WTC11 (cell line): ENCODE measurements at regions not wholly inside any gene's neighbourhood (a gene's known extent, or its start where the extent isn't known, plus 50 kb on each side); places are given as distances from the start of the nearest gene placed in this dataset.

Source experiments
- ATAC-seq: fragments of 200-7000 bp; cut with Tn5 transposase; 2 replicates; pipeline ENCODE4 v1.10.0; 2021; ENCODE audit warnings: mild to moderate bottlenecking, moderate library complexity
- CTCF ChIA-PET: fragments of 300-600 bp; sonication (Branson Sonifier 250); formaldehyde crosslinking; loops from one replicate; lab custom pipeline; 2021; ENCODE audit warnings: antibody characterized with exemption; lab: Charles Lee
- POLR2A ChIA-PET: fragments of 350-600 bp; sonication (Branson Sonifier 250); formaldehyde crosslinking; loops from one replicate; lab custom pipeline; 2021; ENCODE audit warnings: antibody characterized with exemption; lab: Charles Lee
- DNase-seq: peaks from one replicate; pipeline ENCODE4 v3.0.0; 2021; ENCODE audit warnings: low spot score
- H3K27ac Mint-ChIP-seq: 2 replicates; pipeline ENCODE4 v1.8.0; 2021; ENCODE audit warnings: mixed read lengths
- H3K27me3 Mint-ChIP-seq: 2 replicates; pipeline ENCODE4 v1.8.0; 2021; ENCODE audit warnings: low read depth, mild to moderate bottlenecking, moderate library complexity, mixed read lengths
- H3K36me3 Mint-ChIP-seq: 2 replicates; pipeline ENCODE4 v1.8.0; 2021; ENCODE audit warnings: mixed read lengths
- H3K4me1 Mint-ChIP-seq: 2 replicates; pipeline ENCODE4 v1.8.0; 2022; ENCODE audit warnings: mixed read lengths
- H3K4me3 Mint-ChIP-seq: 2 replicates; pipeline ENCODE4 v1.8.0; 2021; ENCODE audit warnings: mild to moderate bottlenecking, moderate library complexity, mixed read lengths
- H3K9me3 Mint-ChIP-seq: 2 replicates; pipeline ENCODE4 v1.8.0; 2021; ENCODE audit warnings: mixed read lengths
- FOXJ3 ChIP-seq: sonication (generic); formaldehyde crosslinking; IDR thresholded peaks from 2 replicates; pipeline ENCODE4 v1.9.0; 2021; ENCODE audit warnings: missing genetic modification reagents, mild to moderate bottlenecking, borderline replicate concordance
- NFE2L1 ChIP-seq: sonication (generic); formaldehyde crosslinking; IDR thresholded peaks from 2 replicates; pipeline ENCODE4 v1.8.1; 2023; ENCODE audit warnings: missing genetic modification reagents
- TP53 ChIP-seq: sonication (generic); formaldehyde crosslinking; IDR thresholded peaks from 2 replicates; pipeline ENCODE4 v1.8.1; 2023; ENCODE audit warnings: mild to moderate bottlenecking, missing genetic modification reagents
- ZNF219 ChIP-seq: sonication (generic); formaldehyde crosslinking; IDR thresholded peaks from 2 replicates; pipeline ENCODE4 v1.8.0; 2023; ENCODE audit warnings: missing genetic modification reagents, mild to moderate bottlenecking, borderline replicate concordance
- ZNF232 ChIP-seq: sonication (generic); formaldehyde crosslinking; IDR thresholded peaks from 2 replicates; pipeline ENCODE4 v1.8.0; 2022; ENCODE audit warnings: mild to moderate bottlenecking, missing genetic modification reagents
- ZNF317 ChIP-seq: sonication (generic); formaldehyde crosslinking; IDR thresholded peaks from 2 replicates; pipeline ENCODE4 v1.8.1; 2023; ENCODE audit warnings: low read depth, mild to moderate bottlenecking, moderate library complexity, missing genetic modification reagents, borderline replicate concordance
- TF ChIP-seq, protein P1 (sequence below): sonication (generic); formaldehyde crosslinking; IDR thresholded peaks from 2 replicates; pipeline ENCODE4 v1.8.1; 2023; ENCODE audit warnings: mild to moderate bottlenecking, missing genetic modification reagents, borderline replicate concordance
- TF ChIP-seq, protein P2 (sequence below): sonication (generic); formaldehyde crosslinking; IDR thresholded peaks from 2 replicates; pipeline ENCODE4 v1.8.1; 2022; ENCODE audit warnings: low read depth, missing genetic modification reagents, borderline replicate concordance
- TF ChIP-seq, protein P3 (sequence below): sonication (generic); formaldehyde crosslinking; IDR thresholded peaks from 2 replicates; pipeline ENCODE4 v1.8.0; 2023; ENCODE audit warnings: mild to moderate bottlenecking, missing genetic modification reagents
- TF ChIP-seq, protein P4 (sequence below): sonication (generic); formaldehyde crosslinking; IDR thresholded peaks from 2 replicates; pipeline ENCODE4 v1.8.0; 2022; ENCODE audit warnings: missing genetic modification reagents
- TF ChIP-seq, protein P5 (sequence below): sonication (generic); formaldehyde crosslinking; IDR thresholded peaks from 2 replicates; pipeline ENCODE4 v1.8.0; 2022; ENCODE audit warnings: mild to moderate bottlenecking, missing genetic modification reagents
- TF ChIP-seq, protein P6 (sequence below): sonication (generic); formaldehyde crosslinking; IDR thresholded peaks from 2 replicates; pipeline ENCODE4 v1.8.1; 2023; ENCODE audit warnings: mild to moderate bottlenecking, missing genetic modification reagents, moderate library complexity
- TF ChIP-seq, protein P7 (sequence below): sonication (generic); formaldehyde crosslinking; IDR thresholded peaks from 2 replicates; pipeline ENCODE4 v1.8.1; 2022; ENCODE audit warnings: mild to moderate bottlenecking, missing genetic modification reagents, moderate library complexity, borderline replicate concordance

DNA sequence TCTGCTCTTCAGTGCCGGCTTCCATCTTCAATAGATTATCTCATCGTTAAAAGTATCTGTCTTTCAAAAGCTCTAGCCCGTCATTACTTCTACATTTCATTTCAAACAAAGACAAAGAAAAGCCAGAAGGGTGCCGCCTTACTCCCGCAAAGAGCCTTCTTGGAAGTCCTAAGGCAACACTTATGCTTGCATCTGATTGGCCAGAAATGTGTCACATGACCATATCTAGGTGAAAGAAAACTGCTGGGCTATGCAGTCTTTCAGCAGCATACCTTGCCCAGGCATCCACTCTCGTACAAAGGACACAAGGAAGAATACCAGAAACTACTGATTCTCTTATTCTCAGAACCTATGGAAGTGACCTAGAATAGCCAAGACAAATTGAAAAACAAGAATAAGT, 217.1 kb upstream of the SLC35G4 start:
- H3K4me3 Mint-ChIP-seq: no peak overlapping the region
- POLR2A ChIA-PET: no interaction called here

DNA sequence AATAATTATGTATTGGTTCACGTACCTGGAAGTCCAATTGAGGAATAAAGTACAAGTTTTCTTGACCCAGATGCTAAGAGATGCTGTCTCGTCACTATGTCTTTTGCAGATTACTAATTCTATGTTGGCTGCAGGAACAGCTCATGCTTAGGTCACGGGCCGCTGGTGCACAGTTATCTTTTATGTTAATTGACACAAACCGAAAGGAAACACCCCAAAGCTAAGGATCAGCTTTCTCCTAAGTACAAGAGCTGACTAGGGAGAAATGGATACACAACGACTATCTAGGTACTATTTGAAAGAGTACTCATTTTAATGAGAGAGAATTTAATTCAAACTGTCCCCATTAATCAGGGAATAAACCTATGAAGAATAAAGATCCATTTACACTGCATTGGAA, 217.7 kb upstream of the SLC35G4 start:
- no peaks in the 10 kb centered on the region for H3K9me3 Mint-ChIP-seq
- ChIA-PET POLR2A (no interaction called here), CTCF (no interaction called here)
- no peak for ATAC-seq
- H3K36me3 Mint-ChIP-seq: no peaks in the 10 kb centered on the region
- no peaks in the 10 kb centered on the region; the same call in 1 of the 2 replicates for H3K27me3 Mint-ChIP-seq
- TF ChIP-seq FOXJ3 (CRISPR knock-in tag) (no peak), ZNF317 (CRISPR knock-in tag) (no peak), TP53 (CRISPR knock-in tag) (no peak), ZNF232 (no peak), NFE2L1 (CRISPR knock-in tag) (no peak)
- TF ChIP-seq, protein P1, sequence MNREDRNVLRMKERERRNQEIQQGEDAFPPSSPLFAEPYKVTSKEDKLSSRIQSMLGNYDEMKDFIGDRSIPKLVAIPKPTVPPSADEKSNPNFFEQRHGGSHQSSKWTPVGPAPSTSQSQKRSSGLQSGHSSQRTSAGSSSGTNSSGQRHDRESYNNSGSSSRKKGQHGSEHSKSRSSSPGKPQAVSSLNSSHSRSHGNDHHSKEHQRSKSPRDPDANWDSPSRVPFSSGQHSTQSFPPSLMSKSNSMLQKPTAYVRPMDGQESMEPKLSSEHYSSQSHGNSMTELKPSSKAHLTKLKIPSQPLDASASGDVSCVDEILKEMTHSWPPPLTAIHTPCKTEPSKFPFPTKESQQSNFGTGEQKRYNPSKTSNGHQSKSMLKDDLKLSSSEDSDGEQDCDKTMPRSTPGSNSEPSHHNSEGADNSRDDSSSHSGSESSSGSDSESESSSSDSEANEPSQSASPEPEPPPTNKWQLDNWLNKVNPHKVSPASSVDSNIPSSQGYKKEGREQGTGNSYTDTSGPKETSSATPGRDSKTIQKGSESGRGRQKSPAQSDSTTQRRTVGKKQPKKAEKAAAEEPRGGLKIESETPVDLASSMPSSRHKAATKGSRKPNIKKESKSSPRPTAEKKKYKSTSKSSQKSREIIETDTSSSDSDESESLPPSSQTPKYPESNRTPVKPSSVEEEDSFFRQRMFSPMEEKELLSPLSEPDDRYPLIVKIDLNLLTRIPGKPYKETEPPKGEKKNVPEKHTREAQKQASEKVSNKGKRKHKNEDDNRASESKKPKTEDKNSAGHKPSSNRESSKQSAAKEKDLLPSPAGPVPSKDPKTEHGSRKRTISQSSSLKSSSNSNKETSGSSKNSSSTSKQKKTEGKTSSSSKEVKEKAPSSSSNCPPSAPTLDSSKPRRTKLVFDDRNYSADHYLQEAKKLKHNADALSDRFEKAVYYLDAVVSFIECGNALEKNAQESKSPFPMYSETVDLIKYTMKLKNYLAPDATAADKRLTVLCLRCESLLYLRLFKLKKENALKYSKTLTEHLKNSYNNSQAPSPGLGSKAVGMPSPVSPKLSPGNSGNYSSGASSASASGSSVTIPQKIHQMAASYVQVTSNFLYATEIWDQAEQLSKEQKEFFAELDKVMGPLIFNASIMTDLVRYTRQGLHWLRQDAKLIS (CRISPR knock-in tag): no peak
- TF ChIP-seq, protein P2, sequence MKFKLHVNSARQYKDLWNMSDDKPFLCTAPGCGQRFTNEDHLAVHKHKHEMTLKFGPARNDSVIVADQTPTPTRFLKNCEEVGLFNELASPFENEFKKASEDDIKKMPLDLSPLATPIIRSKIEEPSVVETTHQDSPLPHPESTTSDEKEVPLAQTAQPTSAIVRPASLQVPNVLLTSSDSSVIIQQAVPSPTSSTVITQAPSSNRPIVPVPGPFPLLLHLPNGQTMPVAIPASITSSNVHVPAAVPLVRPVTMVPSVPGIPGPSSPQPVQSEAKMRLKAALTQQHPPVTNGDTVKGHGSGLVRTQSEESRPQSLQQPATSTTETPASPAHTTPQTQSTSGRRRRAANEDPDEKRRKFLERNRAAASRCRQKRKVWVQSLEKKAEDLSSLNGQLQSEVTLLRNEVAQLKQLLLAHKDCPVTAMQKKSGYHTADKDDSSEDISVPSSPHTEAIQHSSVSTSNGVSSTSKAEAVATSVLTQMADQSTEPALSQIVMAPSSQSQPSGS (CRISPR knock-in tag): no peak
- TF ChIP-seq, protein P3, sequence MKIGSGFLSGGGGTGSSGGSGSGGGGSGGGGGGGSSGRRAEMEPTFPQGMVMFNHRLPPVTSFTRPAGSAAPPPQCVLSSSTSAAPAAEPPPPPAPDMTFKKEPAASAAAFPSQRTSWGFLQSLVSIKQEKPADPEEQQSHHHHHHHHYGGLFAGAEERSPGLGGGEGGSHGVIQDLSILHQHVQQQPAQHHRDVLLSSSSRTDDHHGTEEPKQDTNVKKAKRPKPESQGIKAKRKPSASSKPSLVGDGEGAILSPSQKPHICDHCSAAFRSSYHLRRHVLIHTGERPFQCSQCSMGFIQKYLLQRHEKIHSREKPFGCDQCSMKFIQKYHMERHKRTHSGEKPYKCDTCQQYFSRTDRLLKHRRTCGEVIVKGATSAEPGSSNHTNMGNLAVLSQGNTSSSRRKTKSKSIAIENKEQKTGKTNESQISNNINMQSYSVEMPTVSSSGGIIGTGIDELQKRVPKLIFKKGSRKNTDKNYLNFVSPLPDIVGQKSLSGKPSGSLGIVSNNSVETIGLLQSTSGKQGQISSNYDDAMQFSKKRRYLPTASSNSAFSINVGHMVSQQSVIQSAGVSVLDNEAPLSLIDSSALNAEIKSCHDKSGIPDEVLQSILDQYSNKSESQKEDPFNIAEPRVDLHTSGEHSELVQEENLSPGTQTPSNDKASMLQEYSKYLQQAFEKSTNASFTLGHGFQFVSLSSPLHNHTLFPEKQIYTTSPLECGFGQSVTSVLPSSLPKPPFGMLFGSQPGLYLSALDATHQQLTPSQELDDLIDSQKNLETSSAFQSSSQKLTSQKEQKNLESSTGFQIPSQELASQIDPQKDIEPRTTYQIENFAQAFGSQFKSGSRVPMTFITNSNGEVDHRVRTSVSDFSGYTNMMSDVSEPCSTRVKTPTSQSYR: no peak
- TF ChIP-seq, all 79 proteins: peak for 0
- DNase-seq: no peak
- no peak overlapping the region for H3K27ac Mint-ChIP-seq
- H3K4me3 Mint-ChIP-seq: no peak overlapping the region
- H3K4me1 Mint-ChIP-seq: peaks cover 23% of the 10 kb centered on the region

More for the DNA sequence above, 217.1 kb upstream of the SLC35G4 start:
- peaks cover 23% of the 10 kb centered on the region for H3K4me1 Mint-ChIP-seq
- no peaks in the 10 kb centered on the region for H3K9me3 Mint-ChIP-seq
- peak; percentile 71 for ATAC-seq
- H3K27me3 Mint-ChIP-seq: no peaks in the 10 kb centered on the region; the same call in 1 of the 2 replicates
- CTCF ChIA-PET: no interaction called here
- H3K27ac Mint-ChIP-seq: no peak overlapping the region
- DNase-seq: no peak
- TF ChIP-seq ZNF219 (CRISPR knock-in tag): no peak
- TF ChIP-seq, protein P4, sequence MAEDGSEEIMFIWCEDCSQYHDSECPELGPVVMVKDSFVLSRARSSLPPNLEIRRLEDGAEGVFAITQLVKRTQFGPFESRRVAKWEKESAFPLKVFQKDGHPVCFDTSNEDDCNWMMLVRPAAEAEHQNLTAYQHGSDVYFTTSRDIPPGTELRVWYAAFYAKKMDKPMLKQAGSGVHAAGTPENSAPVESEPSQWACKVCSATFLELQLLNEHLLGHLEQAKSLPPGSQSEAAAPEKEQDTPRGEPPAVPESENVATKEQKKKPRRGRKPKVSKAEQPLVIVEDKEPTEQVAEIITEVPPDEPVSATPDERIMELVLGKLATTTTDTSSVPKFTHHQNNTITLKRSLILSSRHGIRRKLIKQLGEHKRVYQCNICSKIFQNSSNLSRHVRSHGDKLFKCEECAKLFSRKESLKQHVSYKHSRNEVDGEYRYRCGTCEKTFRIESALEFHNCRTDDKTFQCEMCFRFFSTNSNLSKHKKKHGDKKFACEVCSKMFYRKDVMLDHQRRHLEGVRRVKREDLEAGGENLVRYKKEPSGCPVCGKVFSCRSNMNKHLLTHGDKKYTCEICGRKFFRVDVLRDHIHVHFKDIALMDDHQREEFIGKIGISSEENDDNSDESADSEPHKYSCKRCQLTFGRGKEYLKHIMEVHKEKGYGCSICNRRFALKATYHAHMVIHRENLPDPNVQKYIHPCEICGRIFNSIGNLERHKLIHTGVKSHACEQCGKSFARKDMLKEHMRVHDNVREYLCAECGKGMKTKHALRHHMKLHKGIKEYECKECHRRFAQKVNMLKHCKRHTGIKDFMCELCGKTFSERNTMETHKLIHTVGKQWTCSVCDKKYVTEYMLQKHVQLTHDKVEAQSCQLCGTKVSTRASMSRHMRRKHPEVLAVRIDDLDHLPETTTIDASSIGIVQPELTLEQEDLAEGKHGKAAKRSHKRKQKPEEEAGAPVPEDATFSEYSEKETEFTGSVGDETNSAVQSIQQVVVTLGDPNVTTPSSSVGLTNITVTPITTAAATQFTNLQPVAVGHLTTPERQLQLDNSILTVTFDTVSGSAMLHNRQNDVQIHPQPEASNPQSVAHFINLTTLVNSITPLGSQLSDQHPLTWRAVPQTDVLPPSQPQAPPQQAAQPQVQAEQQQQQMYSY (CRISPR knock-in tag): no peak
- TF ChIP-seq, protein P5, sequence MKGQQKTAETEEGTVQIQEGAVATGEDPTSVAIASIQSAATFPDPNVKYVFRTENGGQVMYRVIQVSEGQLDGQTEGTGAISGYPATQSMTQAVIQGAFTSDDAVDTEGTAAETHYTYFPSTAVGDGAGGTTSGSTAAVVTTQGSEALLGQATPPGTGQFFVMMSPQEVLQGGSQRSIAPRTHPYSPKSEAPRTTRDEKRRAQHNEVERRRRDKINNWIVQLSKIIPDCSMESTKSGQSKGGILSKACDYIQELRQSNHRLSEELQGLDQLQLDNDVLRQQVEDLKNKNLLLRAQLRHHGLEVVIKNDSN: peak; percentile 70
- TF ChIP-seq, protein P6, sequence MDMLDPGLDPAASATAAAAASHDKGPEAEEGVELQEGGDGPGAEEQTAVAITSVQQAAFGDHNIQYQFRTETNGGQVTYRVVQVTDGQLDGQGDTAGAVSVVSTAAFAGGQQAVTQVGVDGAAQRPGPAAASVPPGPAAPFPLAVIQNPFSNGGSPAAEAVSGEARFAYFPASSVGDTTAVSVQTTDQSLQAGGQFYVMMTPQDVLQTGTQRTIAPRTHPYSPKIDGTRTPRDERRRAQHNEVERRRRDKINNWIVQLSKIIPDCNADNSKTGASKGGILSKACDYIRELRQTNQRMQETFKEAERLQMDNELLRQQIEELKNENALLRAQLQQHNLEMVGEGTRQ (CRISPR knock-in tag): peak; percentile 88
- TF ChIP-seq, protein P7, sequence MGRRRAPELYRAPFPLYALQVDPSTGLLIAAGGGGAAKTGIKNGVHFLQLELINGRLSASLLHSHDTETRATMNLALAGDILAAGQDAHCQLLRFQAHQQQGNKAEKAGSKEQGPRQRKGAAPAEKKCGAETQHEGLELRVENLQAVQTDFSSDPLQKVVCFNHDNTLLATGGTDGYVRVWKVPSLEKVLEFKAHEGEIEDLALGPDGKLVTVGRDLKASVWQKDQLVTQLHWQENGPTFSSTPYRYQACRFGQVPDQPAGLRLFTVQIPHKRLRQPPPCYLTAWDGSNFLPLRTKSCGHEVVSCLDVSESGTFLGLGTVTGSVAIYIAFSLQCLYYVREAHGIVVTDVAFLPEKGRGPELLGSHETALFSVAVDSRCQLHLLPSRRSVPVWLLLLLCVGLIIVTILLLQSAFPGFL (CRISPR knock-in tag): no peak
- TF ChIP-seq, all 79 proteins: peak for 2
- H3K36me3 Mint-ChIP-seq: no peaks in the 10 kb centered on the region
